Cerebellar cortex (tissue), 1 donor: ENCODE measurements at regions not wholly inside any gene's neighbourhood (a gene's known extent, or its start where the extent isn't known, plus 50 kb on each side); places are given as distances from the start of the nearest gene placed in this dataset.

ENCODE experiments used
- DNase-seq: peaks from one replicate; pipeline ENCODE4 v3.0.0-alpha.2; 2015; ENCODE audit warnings: low spot score

DNA sequence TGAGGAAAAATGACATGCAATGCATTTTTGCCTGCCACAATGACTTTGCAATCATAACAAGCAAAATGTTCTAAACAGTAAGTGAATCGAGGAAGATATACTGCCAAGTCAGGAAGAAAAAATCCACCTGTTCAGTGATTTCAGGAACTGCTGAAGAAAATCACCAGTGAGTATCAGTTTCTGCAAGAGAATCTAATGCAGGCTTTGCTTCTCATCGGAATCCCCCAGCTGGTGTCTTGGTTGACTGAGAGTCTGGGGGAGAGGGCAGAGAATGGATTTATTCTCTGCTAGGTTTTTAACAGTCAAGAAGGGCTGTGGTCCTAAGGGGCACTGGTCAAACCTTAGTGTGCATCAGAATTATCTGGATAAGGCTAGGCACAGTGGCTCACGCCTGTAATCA is 363.4 kb downstream of the CDH26 start:
- DNase-seq: no peak

DNA sequence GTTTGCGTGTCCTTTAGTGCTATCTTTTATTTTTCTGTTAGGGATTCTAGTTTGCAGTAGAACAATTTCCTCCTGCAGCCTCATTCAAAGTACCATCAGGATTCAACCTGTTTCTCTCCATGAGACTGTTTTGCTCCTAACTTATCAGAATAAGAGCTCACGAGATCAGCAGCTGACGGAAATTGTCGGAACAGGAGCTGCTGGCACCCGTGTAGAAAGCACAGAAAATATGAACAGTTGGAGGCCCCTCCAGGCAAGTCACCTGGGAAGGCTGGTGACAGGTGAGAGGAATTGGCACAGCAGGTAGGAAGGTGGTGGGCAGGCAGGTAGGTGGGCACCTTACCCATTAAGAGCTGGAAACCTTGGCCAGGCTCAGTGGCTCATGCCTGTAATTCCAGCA is 368.6 kb downstream of the CDH26 start:
- DNase-seq: no peak

GRCh38 chr20:60327971-60328660 is 369.9 kb downstream of the CDH26 start:
- DNase-seq: no peak

DNA sequence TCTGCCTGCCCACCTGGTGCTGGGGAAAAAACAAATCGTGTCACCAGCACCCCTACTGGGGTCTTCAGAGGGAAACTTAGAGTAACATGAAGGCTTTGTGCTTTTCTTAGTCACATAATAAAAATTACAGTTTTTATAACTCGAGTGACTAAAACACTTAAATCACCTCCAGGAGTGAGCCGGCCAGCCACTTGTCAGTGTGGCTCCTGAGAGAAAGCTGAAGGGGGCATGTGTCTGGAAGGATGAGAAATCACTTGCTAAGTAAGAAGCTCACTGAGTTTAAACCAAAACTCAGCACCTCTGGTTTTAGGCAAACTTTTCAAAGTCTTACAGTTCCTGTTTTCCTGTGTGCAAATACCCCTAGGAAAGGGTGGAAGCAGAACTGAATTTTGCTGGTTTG is 372.2 kb downstream of the CDH26 start:
- no peak for DNase-seq

DNA sequence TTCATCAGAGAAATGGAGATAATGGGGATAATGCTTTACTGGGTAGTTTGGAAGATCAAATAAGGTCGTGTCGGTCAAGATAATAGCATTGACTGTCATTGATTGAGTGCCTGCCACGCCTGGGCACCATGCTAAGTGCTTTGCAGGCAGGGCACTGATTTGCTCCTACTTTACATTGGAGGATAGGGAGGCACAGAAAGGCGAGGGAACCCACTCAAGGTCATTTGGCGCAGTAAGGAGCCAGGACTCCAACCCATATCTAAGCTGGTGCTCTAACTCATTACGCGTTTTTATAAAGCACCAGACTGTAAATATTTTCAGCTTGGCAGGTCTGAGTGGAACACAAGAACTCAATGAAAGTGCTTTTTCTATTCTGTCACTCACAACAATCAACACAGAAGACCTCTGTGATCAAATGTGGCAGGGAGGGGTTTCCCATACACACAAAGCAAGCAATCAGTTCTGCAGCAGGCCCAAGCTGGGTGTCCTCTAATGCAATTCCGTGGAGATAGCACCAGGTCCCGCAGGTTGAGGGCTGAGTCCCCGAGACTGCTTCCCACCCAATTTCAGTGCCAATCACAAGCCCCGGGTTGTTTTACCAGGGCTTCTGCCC is 373.6 kb downstream of the CDH26 start:
- DNase-seq: no peak

GRCh38 chr20:60332523-60332922 is 374.3 kb downstream of the CDH26 start:
- DNase-seq: no peak

DNA sequence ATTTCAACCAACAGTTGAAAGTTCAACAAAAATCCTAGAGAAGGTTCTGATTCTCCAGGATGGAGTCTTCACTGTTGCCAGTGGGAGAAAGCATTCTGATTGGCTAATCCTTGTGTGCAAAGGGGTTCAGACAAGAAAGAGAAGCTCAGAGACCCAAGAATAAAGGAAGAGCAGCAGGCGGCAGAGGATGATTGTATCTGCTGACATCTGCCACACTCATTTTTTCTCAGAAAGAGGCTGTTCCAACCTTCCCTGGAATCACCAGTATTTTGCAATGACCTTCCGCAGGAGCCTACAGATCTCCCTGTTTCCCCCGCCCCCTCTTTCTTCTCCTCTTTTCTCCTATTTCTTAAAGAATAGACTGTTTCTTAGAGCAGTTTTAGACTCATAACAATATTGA is 376.7 kb downstream of the CDH26 start:
- DNase-seq: no peak

DNA sequence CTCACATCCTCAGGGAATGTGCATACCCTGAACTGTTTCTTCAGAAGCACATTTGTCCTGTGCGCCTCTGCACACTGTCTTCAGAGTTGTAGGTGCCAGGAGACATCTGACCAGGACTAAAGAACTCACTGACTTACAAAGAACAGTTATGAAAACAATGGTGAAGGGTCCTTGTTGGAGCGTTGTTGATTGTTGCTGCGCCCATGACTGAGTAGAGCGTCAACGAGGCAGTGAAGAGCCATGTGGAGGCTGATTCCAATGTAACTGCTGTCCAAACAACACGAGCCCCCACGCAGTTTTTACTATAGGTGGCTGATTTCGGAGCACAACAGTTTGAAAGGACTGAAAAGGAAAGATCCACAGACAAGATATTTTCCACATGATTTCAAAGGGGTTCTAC is 380.3 kb downstream of the CDH26 start:
- no peak for DNase-seq

DNA sequence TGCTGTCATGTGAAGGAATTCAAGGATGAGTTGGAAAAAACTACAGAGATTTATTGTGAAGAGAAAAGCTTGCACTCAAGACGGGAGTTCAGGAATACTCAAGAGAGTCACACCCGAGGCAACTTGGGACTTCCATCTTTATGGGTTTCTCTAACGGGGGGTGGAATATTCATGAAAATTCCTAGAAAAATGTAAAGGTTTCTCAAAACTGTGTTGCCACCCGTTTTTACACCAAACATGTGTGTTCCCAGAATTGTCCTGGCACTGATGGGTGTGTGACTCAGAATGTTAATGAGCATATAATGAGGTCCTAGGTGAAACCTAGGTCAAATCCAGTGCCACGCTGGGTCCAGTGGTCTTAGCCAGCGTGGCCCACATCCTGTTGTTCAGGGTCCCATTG is 381.5 kb downstream of the CDH26 start:
- no peak for DNase-seq

GRCh38 chr20:60340232-60340631 is 382.0 kb downstream of the CDH26 start:
- DNase-seq: no peak

DNA sequence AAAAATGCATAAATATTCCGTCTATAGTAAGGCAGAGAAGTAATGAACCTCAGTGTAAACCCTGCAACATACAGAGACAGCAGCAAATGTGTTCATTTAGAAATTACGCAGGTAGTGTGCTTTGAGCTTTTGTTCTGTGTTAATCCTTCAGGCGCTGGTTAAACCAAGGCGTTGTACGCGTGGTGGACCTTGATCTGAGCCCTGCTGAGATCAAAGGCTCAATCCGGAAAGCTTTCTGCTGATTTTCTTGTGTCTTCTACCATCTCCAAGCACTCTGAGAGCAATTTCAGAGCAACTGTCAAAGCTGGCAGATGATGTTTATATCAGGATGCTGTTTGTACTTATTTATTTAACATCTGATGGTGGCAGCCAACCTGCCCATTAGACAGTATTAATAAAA is 382.8 kb downstream of the CDH26 start:
- no peak for DNase-seq

DNA sequence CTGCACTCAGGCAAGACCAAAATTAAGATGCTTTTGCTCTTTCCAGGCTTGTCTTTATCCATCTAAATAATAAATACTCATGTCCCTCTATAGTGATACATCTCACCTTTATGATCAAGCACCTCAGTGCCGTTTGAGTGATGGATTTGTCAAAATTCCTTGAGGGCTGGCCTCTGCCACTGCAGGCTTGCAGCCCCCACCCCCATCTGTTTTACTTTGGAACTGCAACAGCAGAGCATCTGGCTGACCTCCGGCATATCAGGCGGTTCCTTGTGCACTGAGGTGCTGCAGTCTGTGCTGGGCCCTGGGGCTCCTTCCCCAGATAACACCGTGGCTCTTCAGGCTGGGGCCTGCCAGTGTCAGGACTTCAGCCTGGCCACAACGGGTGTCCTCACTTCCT is 386.9 kb downstream of the CDH26 start:
- no peak for DNase-seq

DNA sequence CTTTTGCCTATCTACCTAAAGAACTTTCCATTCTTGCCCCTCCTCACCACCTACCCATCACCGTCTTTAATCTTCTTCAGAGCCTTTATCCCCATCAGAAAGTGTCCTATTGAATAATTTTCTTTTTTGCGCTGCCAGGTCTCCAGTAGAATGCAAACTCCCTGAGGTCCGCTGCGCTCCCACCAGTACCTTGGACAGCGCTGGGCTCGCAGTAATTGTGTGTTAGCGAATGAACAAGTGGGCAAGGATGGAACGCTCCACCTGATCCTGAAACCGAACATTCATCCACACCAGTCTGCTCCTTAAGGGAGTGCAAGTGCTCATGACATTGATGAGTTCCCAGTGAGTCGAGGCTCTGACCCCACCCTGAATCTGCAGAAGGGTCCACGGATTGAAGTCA is 391.2 kb downstream of the CDH26 start:
- DNase-seq: no peak

- no peak for DNase-seq
These were observed 393.8 kb downstream of the CDH26 start for GRCh38 chr20:60352017-60352416.

DNA sequence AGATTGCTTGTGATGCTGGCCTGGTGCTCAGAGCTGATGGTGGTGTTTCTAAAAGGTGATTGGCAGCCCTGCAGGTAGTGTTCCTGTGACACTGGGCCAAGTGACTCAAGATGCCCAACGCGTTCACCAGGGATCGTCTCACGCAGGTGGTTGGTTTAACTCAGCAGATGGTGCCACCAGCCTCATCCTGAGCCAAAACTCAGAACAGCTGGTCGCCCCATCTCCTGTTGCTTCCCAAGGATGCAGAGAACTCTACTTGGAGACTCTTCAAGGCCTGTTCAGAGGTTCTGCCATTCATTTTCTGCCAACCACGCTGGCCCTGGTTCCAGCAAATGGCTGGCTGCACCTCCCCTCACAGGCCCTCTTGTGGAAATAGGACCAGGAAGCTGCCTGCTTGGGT is 394.4 kb downstream of the CDH26 start:
- DNase-seq: peak; percentile 91

- DNase-seq: no peak
These were observed 395.9 kb downstream of the CDH26 start for GRCh38 chr20:60354024-60354580.

DNA sequence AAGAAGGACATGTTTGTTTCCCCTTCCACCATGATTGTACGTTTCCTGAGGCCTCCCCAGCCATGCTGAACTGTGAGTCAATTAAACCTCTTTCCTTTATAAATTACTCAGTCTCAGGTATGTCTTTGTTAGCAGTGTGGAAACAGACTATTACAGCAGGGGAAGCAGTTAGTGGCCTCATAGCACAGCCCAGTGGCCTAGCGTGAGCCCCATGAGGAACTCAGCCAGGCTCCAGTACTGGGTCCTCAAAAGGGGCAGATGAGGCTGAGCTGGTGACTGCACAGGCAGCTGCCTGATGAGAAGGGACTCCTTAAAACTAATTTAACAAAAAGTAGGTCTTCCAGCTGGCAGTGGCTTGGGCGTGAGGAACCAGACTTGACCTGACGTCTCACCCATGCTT is 399.9 kb downstream of the CDH26 start:
- DNase-seq: no peak

- no peak for DNase-seq
These were observed 400.8 kb downstream of the CDH26 start for GRCh38 chr20:60359010-60359409.

- no peak for DNase-seq
These were observed 403.7 kb downstream of the CDH26 start for GRCh38 chr20:60361761-60362395.

DNA sequence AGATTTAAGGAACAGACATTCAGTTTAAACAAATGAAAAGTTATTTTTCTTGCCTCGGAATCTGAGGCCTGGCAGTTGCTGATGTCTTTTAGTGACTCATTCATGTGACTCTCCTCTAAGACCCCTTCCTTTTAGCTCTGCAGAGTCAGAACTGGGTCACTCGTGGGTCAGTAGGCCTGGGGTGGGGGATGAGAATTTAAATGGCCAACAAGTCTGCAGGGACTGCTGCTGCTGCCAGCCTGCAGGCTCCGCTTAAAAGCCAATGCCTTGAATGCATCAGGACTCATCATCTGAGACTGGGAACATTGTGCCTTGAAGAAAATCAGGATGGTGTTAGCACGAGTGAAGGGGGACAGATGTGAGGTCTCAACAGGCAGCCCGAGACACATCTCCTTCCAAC is 404.3 kb downstream of the CDH26 start:
- no peak for DNase-seq

- no peak for DNase-seq
These were observed 405.5 kb downstream of the CDH26 start for GRCh38 chr20:60363698-60364097.

DNA sequence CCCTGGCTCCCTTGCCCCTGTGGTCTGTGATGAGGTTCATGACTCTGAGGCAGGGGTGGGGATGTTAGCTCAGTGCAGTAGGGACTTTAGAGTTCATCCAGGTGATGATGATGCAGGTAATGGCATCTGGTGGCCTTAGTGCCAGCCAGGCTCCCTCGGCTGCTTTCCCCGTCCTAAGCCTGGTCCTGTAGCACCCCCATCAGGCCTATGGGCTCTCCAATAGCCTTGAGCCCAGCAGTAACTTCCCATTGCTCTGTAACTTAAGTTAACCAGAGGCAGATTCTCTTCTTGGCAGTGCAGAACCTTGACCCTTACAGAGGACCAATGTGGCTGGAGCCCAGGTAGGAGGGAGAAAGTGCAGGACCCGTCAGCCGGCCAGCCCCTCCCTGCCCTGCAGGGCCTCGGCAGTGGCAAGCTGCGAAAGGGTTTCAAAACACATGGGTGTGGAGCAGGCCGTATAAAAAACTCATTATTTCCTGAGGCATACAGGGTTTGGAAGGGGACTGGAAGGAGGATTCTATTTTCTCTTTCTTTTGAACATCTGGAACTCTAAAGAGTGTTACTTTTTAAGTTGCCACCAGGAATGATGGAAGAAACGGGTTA is 406.9 kb downstream of the CDH26 start:
- DNase-seq: no peak

DNA sequence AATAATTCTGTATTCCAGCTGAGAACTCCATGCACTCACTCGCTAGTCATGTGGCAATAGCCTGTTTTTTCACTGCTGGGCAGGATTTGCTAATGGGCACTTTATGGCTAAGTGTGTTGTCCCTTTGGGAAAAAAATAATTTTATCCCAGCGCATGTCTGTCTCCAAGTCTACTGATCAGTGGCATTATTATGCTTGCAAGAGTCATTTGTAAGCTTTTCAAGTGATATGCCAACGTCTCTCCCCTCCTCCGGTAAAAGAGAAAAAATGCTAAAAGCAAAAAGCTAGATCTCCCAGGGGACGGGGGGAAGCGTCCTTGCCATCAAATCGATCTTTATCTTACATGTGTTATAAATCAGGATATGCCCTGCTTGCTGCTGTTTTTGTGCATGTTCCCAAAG is 407.7 kb downstream of the CDH26 start:
- no peak for DNase-seq
